OCI-LY3 (cell line): ENCODE measurements at regions not wholly inside any gene's neighbourhood (a gene's known extent, or its start where the extent isn't known, plus 50 kb on each side); places are given as distances from the start of the nearest gene placed in this dataset.

Source experiments
- H2AFZ ChIP-seq: fragments of 200-600, 300-600 bp; shearing (Covaris generic); 2 replicates; pipeline ENCODE4 v1.6.0; 2014; ENCODE audit warnings: antibody characterized with exemption, low read depth, low read length
- H3K27ac ChIP-seq: fragments of 200-600, 300-600 bp; sonication (generic); 2 replicates; pipeline ENCODE4 v1.5.1; 2014; ENCODE audit warnings: mild to moderate bottlenecking, low read length, moderate library complexity, mixed read lengths
- H3K27me3 ChIP-seq: fragments of 200-600, 300-600 bp; sonication (generic); 2 replicates; pipeline ENCODE4 v1.6.1; 2014; ENCODE audit warnings: low read depth, low read length, mixed read lengths
- H3K36me3 ChIP-seq: fragments of 200-600, 300-600 bp; sonication (generic); replicated peaks from 2 replicates; pipeline ENCODE3; 2014; ENCODE audit warnings: low read depth, low read length, mixed read lengths
- H3K4me1 ChIP-seq: fragments of 300-600, 200-600 bp; sonication (generic); 2 replicates; pipeline ENCODE4 v1.6.1; 2014; ENCODE audit warnings: low read length, mixed read lengths
- H3K4me2 ChIP-seq: fragments of 200-600, 300-600 bp; sonication (generic); 2 replicates; pipeline ENCODE4 v1.6.1; 2014; ENCODE audit warnings: low read length, mixed read lengths
- H3K4me3 ChIP-seq: fragments of 300-600, 200-600 bp; sonication (generic); 2 replicates; pipeline ENCODE4 v1.5.1; 2014; ENCODE audit warnings: antibody characterized with exemption, mild to moderate bottlenecking, low read length, moderate library complexity
- H3K79me2 ChIP-seq: fragments of 300-600, 200-600 bp; shearing (Covaris generic); 2 replicates; pipeline ENCODE4 v1.6.1; 2014; ENCODE audit warnings: mild to moderate bottlenecking, low read length, mixed read lengths
- H3K9ac ChIP-seq: fragments of 300-600, 200-600 bp; shearing (Covaris generic); 2 replicates; pipeline ENCODE4 v1.6.0; 2014; ENCODE audit warnings: mild to moderate bottlenecking, low read length, moderate library complexity
- H3K9me3 ChIP-seq: fragments of 200-600, 300-600 bp; shearing (Covaris generic); 2 replicates; pipeline ENCODE4 v1.6.1; 2014; ENCODE audit warnings: low read length, mixed read lengths; ENCODE audit not compliant: insufficient read depth
- H4K20me1 ChIP-seq: fragments of 200-600, 300-600 bp; sonication (generic); 2 replicates; pipeline ENCODE4 v1.6.1; 2016; ENCODE audit warnings: low read length, mixed read lengths; ENCODE audit not compliant: insufficient read depth
- CTCF ChIP-seq: fragments of 200-600, 300-600 bp; sonication (generic); IDR thresholded peaks from 2 replicates; pipeline ENCODE4 v1.5.1; 2014; ENCODE audit warnings: antibody characterized with exemption, low read length, low read depth
- EZH2phosphoT487 ChIP-seq: fragments of 200-600 bp; shearing (Covaris generic); IDR thresholded peaks from 2 replicates; pipeline ENCODE4 v1.6.1; 2018; ENCODE audit warnings: antibody characterized with exemption, mixed run types, low read depth

GRCh38 chr3:59432665-59433064 lies 382.8 kb upstream of the CFAP20DC start:
- Histone ChIP-seq H3K4me1 (no peaks in the 10 kb centered on the region), H3K4me3 (no peak overlapping the region), H3K79me2 (no peaks in the 10 kb centered on the region), H4K20me1 (no peaks in the 10 kb centered on the region), H3K4me2 (no peak overlapping the region), H3K36me3 (peaks cover 4% of the 10 kb centered on the region), H3K9me3 (peaks cover 8% of the 10 kb centered on the region), H3K27ac (no peak overlapping the region), H3K9ac (no peak overlapping the region), H2AFZ (no peak overlapping the region), H3K27me3 (no peaks in the 10 kb centered on the region)
- TF ChIP-seq CTCF (no peak), EZH2phosphoT487 (no peak)

- no peak overlapping the region for H3K27ac ChIP-seq
- no peaks in the 10 kb centered on the region for H4K20me1 ChIP-seq
- peaks cover 8% of the 10 kb centered on the region for H3K9me3 ChIP-seq
- H3K4me2 ChIP-seq: no peak overlapping the region
- no peaks in the 10 kb centered on the region for H3K79me2 ChIP-seq
- H3K4me3 ChIP-seq: no peak overlapping the region
- no peaks in the 10 kb centered on the region for H3K27me3 ChIP-seq
- H3K4me1 ChIP-seq: peaks cover 9% of the 10 kb centered on the region
- no peak overlapping the region for H3K9ac ChIP-seq
- peaks cover 4% of the 10 kb centered on the region for H3K36me3 ChIP-seq
- TF ChIP-seq EZH2phosphoT487: no peak
- TF ChIP-seq CTCF: no peak
- H2AFZ ChIP-seq: no peak overlapping the region
These were observed 380.5 kb upstream of the CFAP20DC start for GRCh38 chr3:59430341-59430740.

- Histone ChIP-seq H3K4me3 (no peak overlapping the region), H2AFZ (no peak overlapping the region), H3K9ac (no peak overlapping the region), H3K27ac (no peak overlapping the region), H4K20me1 (no peaks in the 10 kb centered on the region), H3K4me2 (no peak overlapping the region), H3K27me3 (no peaks in the 10 kb centered on the region), H3K4me1 (peaks cover 11% of the 10 kb centered on the region), H3K36me3 (peaks cover 4% of the 10 kb centered on the region), H3K79me2 (no peaks in the 10 kb centered on the region), H3K9me3 (peaks cover 6% of the 10 kb centered on the region)
- TF ChIP-seq CTCF (no peak), EZH2phosphoT487 (no peak)
These were observed 379.4 kb upstream of the CFAP20DC start for GRCh38 chr3:59429198-59429597.

GRCh38 chr3:59426821-59427565 lies 377.2 kb upstream of the CFAP20DC start:
- peaks cover 21% of the 10 kb centered on the region for H3K4me1 ChIP-seq
- no peak overlapping the region for H2AFZ ChIP-seq
- no peak overlapping the region for H3K4me2 ChIP-seq
- no peaks in the 10 kb centered on the region for H3K27me3 ChIP-seq
- no peak overlapping the region for H3K9ac ChIP-seq
- H3K36me3 ChIP-seq: no peaks in the 10 kb centered on the region
- H3K27ac ChIP-seq: no peak overlapping the region
- H3K79me2 ChIP-seq: no peaks in the 10 kb centered on the region
- no peaks in the 10 kb centered on the region for H3K9me3 ChIP-seq
- H3K4me3 ChIP-seq: no peak overlapping the region
- TF ChIP-seq EZH2phosphoT487: no peak
- no peak for TF ChIP-seq CTCF
- H4K20me1 ChIP-seq: no peaks in the 10 kb centered on the region
